Kidney (tissue), 13 donors: ENCODE measurements at regions not wholly inside any gene's neighbourhood (a gene's known extent, or its start where the extent isn't known, plus 50 kb on each side); places are given as distances from the start of the nearest gene placed in this dataset.

ENCODE experiments used
- DNase-seq, 5 donors: peaks; one replicate each; pipeline ENCODE4 v3.0.0-alpha.2; 2013 to 2020
- FAIRE-seq: peaks from 2 replicates; lab custom pipeline; 2012; peaks lifted over from hg19 to GRCh38; lab: Jason Lieb, UNC
- H3K27ac ChIP-seq, 2 donors: one replicate each; pipeline ENCODE4 v1.7.0; 2013; ENCODE audit warnings: low read depth in 2 of 2, low read length in 2 of 2, inconsistent platforms in 1 of 2
- H3K27me3 ChIP-seq: one replicate; pipeline ENCODE4 v1.7.1; 2013; ENCODE audit warnings: low read length, inconsistent platforms; ENCODE audit not compliant: control insufficient read depth, insufficient read depth
- H3K36me3 ChIP-seq, 3 donors: one replicate each; pipeline versions ENCODE4 v1.7.0 to v1.7.1; 2013; ENCODE audit warnings: low read length in 3 of 3, control low read depth in 1 of 3, inconsistent platforms in 1 of 3; ENCODE audit not compliant: insufficient read depth in 3 of 3, control insufficient read depth in 2 of 3
- H3K4me1 ChIP-seq, 3 donors: one replicate each; pipeline versions ENCODE4 v1.7.0 to v1.7.1; 2013; ENCODE audit warnings: low read length in 3 of 3, inconsistent platforms in 1 of 3, low read depth in 1 of 3; ENCODE audit not compliant: control insufficient read depth in 2 of 3, insufficient read depth in 2 of 3
- H3K4me3 ChIP-seq, 3 donors: one replicate each; pipeline versions ENCODE4 v1.7.0 to v1.8.1; 2013; ENCODE audit warnings: low read length in 3 of 3, control low read depth in 1 of 3, inconsistent platforms in 1 of 3
- H3K9ac ChIP-seq, 3 donors: one replicate each; pipeline versions ENCODE4 v1.7.0 to v1.7.1; 2013; ENCODE audit warnings: low read length in 3 of 3, control low read depth in 1 of 3, inconsistent platforms in 1 of 3
- H3K9me3 ChIP-seq, 3 donors: one replicate each; pipeline versions ENCODE4 v1.7.0 to v1.7.1; 2013; ENCODE audit warnings: low read length in 3 of 3, control low read depth in 1 of 3, inconsistent platforms in 1 of 3; ENCODE audit not compliant: control insufficient read depth in 2 of 3, insufficient read depth in 1 of 3
- intact Hi-C: fragments of 100-400 bp; cut with DNase I; formaldehyde crosslinking; loops from one replicate; pipeline ENCODE4 v1.11.1; 2022
- TF ChIP-seq, protein P1 (sequence below): IDR thresholded peaks from 3 replicates; pipeline ENCODE4 v1.5.1; 2012; ENCODE audit warnings: mild to moderate bottlenecking, moderate library complexity, borderline replicate concordance; ENCODE audit not compliant: insufficient read depth; ENCODE audit errors: extremely low read depth
- donor health status: control.
- donor health status: control.
- donor health status: control.
- donor health status: control.
- donor health status: control.
- donor health status: DM: yes; HTN: yes; CAD: no.
- donor health status: Normal renal cell carcinoma (clear cell type).

DNA sequence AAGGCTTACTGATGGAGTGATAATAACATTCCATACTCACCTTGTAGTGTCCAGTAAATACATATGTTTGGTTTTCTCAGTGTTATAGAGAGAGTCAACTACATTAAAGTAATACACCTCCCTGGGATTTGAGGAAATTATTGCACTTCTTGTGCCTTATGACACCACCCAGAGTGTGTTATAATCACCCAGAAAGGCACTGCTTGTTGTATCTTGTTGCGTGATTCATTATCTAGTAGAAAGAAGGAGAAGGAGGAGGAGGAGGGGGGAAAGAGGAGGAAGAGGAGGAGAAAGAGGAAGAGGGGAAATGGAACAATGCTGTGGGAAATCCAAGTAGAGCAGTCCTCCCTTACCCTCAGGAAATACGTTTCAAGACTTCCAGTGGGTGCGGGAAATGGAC lies 661.8 kb upstream of the WWC1 start:
- Histone ChIP-seq H3K9ac (no peak overlapping the region), H3K9me3 (no peaks in the 10 kb centered on the region), H3K4me1 (no peaks in the 10 kb centered on the region), H3K4me3 (no peak overlapping the region), H3K27ac (no peak overlapping the region), H3K36me3 (no peaks in the 10 kb centered on the region), H3K27me3 (no peaks in the 10 kb centered on the region)
- TF ChIP-seq, protein P1, sequence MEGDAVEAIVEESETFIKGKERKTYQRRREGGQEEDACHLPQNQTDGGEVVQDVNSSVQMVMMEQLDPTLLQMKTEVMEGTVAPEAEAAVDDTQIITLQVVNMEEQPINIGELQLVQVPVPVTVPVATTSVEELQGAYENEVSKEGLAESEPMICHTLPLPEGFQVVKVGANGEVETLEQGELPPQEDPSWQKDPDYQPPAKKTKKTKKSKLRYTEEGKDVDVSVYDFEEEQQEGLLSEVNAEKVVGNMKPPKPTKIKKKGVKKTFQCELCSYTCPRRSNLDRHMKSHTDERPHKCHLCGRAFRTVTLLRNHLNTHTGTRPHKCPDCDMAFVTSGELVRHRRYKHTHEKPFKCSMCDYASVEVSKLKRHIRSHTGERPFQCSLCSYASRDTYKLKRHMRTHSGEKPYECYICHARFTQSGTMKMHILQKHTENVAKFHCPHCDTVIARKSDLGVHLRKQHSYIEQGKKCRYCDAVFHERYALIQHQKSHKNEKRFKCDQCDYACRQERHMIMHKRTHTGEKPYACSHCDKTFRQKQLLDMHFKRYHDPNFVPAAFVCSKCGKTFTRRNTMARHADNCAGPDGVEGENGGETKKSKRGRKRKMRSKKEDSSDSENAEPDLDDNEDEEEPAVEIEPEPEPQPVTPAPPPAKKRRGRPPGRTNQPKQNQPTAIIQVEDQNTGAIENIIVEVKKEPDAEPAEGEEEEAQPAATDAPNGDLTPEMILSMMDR, result no peak
- intact Hi-C loops, result no loop called here
- FAIRE-seq, result no peak
- DNase-seq, result no peak

DNA sequence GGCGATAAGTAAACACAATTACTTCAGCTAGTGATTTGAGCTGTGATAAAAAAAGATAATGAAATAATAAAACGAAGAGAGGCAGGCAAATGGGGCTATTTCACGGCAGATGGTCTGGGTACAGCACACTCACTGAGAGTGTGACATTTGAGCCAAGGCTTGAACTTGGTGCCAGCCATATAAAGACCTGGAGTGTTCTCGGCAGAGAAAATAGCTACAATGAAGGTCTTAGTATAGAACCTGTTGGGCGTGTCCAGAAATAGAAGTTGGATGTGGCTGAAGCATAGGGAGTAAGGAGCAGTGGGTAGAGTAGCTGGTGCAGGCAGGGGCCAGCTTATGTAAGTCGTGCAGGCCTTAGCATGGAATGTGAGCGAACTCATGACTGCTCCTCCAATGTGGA lies 660.3 kb upstream of the WWC1 start:
- TF ChIP-seq, protein P1, result no peak
- no peak for FAIRE-seq
- intact Hi-C loops, result no loop called here

DNA sequence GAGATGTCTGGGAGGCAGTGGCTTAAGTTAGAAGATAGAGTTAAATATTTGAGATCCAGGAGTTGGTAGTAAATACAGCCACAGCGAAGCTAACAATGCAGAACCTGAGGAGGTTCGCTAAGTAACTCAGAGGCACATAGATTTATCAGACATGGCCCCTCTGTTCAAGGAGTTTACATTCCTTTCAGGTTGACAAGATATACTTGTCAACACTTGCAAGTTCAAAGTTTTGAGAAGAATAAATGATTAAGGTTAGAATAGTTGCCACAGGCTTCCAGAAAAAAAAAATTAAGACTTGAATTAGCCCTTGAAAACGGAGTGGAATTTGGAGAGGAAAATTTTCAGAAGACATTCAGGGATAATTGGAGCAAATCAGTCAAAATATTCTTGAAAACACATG lies 658.3 kb upstream of the WWC1 start:
- Histone ChIP-seq H3K4me1 (no peaks in the 10 kb centered on the region), H3K27ac (no peak overlapping the region), H3K9me3 (no peaks in the 10 kb centered on the region), H3K4me3 (no peak overlapping the region), H3K9ac (no peak overlapping the region), H3K27me3 (no peaks in the 10 kb centered on the region), H3K36me3 (no peaks in the 10 kb centered on the region)
- FAIRE-seq (no peak), DNase-seq (no peak)
- TF ChIP-seq, protein P1, result no peak
- intact Hi-C loops, result no loop called here

More for the DNA sequence above, 660.3 kb upstream of the WWC1 start:
- Histone ChIP-seq H3K9me3 (no peaks in the 10 kb centered on the region), H3K9ac (no peak overlapping the region), H3K4me1 (no peaks in the 10 kb centered on the region), H3K27ac (no peak overlapping the region), H3K36me3 (no peaks in the 10 kb centered on the region), H3K4me3 (no peak overlapping the region), H3K27me3 (no peaks in the 10 kb centered on the region)
- DNase-seq, result no peak

DNA sequence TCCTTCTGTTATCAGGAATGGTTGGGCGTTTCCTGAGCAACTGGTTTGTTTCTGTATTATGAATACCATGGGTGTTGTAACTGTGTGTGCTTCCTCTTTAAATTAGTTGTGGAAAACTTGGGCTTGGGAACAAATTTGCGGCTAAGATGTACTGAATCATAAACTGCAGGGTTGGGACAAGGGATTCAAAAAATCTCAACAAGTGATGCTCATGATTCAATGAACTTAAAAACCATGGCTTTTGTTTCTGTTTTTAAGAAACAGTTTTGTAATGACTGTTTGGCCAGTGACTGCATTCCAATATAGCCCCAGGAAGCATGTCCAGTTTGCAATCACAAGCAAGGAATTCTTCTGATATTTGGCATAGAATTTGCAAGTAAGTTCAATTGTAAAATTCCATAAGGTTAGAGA lies 657.5 kb upstream of the WWC1 start:
- Histone ChIP-seq H3K36me3 (no peaks in the 10 kb centered on the region), H3K27me3 (no peaks in the 10 kb centered on the region), H3K4me1 (no peaks in the 10 kb centered on the region), H3K9me3 (no peaks in the 10 kb centered on the region), H3K9ac (no peak overlapping the region), H3K4me3 (no peak overlapping the region), H3K27ac (no peak overlapping the region)
- DNase-seq, result peak in 1 of 5 donors; percentile 17
- TF ChIP-seq, protein P1, result no peak
- no peak for FAIRE-seq
- intact Hi-C loops, result no loop called here
